B cell (primary cell): ENCODE measurements at regions not wholly inside any gene's neighbourhood (a gene's known extent, or its start where the extent isn't known, plus 50 kb on each side); places are given as distances from the start of the nearest gene placed in this dataset.

ENCODE experiments used
- ATAC-seq: fragments of 200-7000 bp; cut with Tn5 transposase; one replicate; pipeline ENCODE4 v1.10.0; 2021; ENCODE audit warnings: low read depth, mild to moderate bottlenecking, moderate number of reproducible peaks, moderate library complexity
- CTCF ChIA-PET: fragments of 350-600 bp; sonication (Branson Sonifier 250); formaldehyde crosslinking; loops from one replicate; lab custom pipeline; 2021; ENCODE audit warnings: antibody characterized with exemption, inconsistent platforms; lab: Charles Lee
- POLR2A ChIA-PET: fragments of 350-600 bp; sonication (Branson Sonifier 250); formaldehyde crosslinking; loops from one replicate; lab custom pipeline; 2021; ENCODE audit warnings: antibody characterized with exemption; lab: Charles Lee
- DNase-seq: peaks from one replicate; pipeline ENCODE4 v3.0.0; 2013
- H2AFZ ChIP-seq: 2 replicates; pipeline ENCODE4 v1.6.1; 2012; ENCODE audit warnings: mild to moderate bottlenecking, low read depth, low read length; ENCODE audit not compliant: insufficient read depth, poor library complexity, severe bottlenecking
- H3K27ac ChIP-seq, 2 donors: 1 replicate in 1 of 2; 2 replicates in 1 of 2; pipeline ENCODE4 v1.5.1; 2012 to 2013; ENCODE audit warnings: low read length in 2 of 2, mild to moderate bottlenecking in 2 of 2, moderate library complexity in 1 of 2
- H3K27me3 ChIP-seq, 4 experiments: fragments of 200-600 bp in 1 of 4; sonication (generic) in 1 of 4; replicated peaks in 1 of 4; 1 replicate in 2 of 4; 2 replicates in 2 of 4; pipeline versions ENCODE4 v1.6.1 to v1.7.0; 2013 to 2016; ENCODE audit warnings: low read length in 3 of 4, mild to moderate bottlenecking in 2 of 4, mixed read lengths in 1 of 4, moderate library complexity in 1 of 4; ENCODE audit not compliant: insufficient read depth in 4 of 4, control insufficient read depth in 3 of 4; ENCODE audit errors: control extremely low read depth in 1 of 4
- H3K36me3 ChIP-seq, 2 experiments: replicated peaks in 1 of 2; 1 replicate in 1 of 2; 2 replicates in 1 of 2; pipeline versions ENCODE4 v1.6.1 to v1.7.1; 2013; ENCODE audit warnings: low read length in 1 of 2; ENCODE audit not compliant: insufficient read depth in 2 of 2, control insufficient read depth in 1 of 2; ENCODE audit errors: control extremely low read depth in 1 of 2, extremely low read depth in 1 of 2
- H3K4me1 ChIP-seq, 2 donors: fragments of 200-600 bp in 1 of 2; sonication (generic) in 1 of 2; 1 replicate in 1 of 2; 2 replicates in 1 of 2; pipeline versions ENCODE4 v1.5.1 to v1.6.1; 2013 to 2017; ENCODE audit warnings: low read length in 2 of 2; ENCODE audit not compliant: control insufficient read depth in 2 of 2, insufficient read depth in 2 of 2
- H3K4me2 ChIP-seq: replicated peaks from 2 replicates; pipeline ENCODE3; 2012; ENCODE audit warnings: mild to moderate bottlenecking, low read depth, low read length; ENCODE audit not compliant: poor library complexity, severe bottlenecking
- H3K4me3 ChIP-seq, 5 experiments: fragments of 200-600 bp in 1 of 5; sonication (generic) in 1 of 5; 1 replicate in 3 of 5; 2 replicates in 2 of 5; pipeline versions ENCODE4 v1.5.1 to v1.7.0; 2011 to 2016; ENCODE audit warnings: low read length in 4 of 5, mild to moderate bottlenecking in 4 of 5, low read depth in 2 of 5, control low read depth in 1 of 5, moderate library complexity in 1 of 5; ENCODE audit not compliant: insufficient read depth in 1 of 5; ENCODE audit errors: control extremely low read depth in 1 of 5, extremely low read depth in 1 of 5
- H3K79me2 ChIP-seq: fragments of 200-600 bp; sonication (generic); one replicate; pipeline ENCODE4 v1.6.0; 2016; ENCODE audit warnings: low read length; ENCODE audit not compliant: control insufficient read depth, insufficient read depth
- H3K9ac ChIP-seq: fragments of 200-600 bp; sonication (generic); 2 replicates; pipeline ENCODE4 v1.6.1; 2017; ENCODE audit warnings: mild to moderate bottlenecking, low read length, moderate library complexity
- H3K9me3 ChIP-seq, 3 donors: one replicate each; pipeline versions ENCODE4 v1.6.1 to v1.7.1; 2013; ENCODE audit warnings: low read length in 2 of 3; ENCODE audit not compliant: control insufficient read depth in 2 of 3, insufficient read depth in 1 of 3; ENCODE audit errors: control extremely low read depth in 1 of 3
- H4K20me1 ChIP-seq: 2 replicates; pipeline ENCODE4 v1.6.0; 2012; ENCODE audit warnings: mild to moderate bottlenecking, low read length; ENCODE audit not compliant: insufficient read depth, control insufficient read depth, poor library complexity, severe bottlenecking
- H3K27ac Mint-ChIP-seq: one replicate; pipeline ENCODE4 v1.8.0; 2021; ENCODE audit warnings: mixed read lengths
- H3K27me3 Mint-ChIP-seq: one replicate; pipeline ENCODE4 v1.8.0; 2021; ENCODE audit warnings: mixed read lengths
- H3K4me1 Mint-ChIP-seq: one replicate; pipeline ENCODE4 v1.8.0; 2021; ENCODE audit warnings: mixed read lengths
- H3K4me3 Mint-ChIP-seq: one replicate; pipeline ENCODE4 v1.8.0; 2021; ENCODE audit warnings: mixed read lengths
- H3K9me3 Mint-ChIP-seq: one replicate; pipeline ENCODE4 v1.8.0; 2022; ENCODE audit warnings: mixed read lengths; ENCODE audit not compliant: insufficient read depth
- EZH2 ChIP-seq: IDR thresholded peaks from 2 replicates; pipeline ENCODE4 v1.6.1; 2012; ENCODE audit warnings: borderline replicate concordance, low read depth, mild to moderate bottlenecking, moderate library complexity, low read length; ENCODE audit not compliant: insufficient read depth, poor library complexity, severe bottlenecking
- WGBS: methylation state at CpG from one replicate; pipeline ENCODE4 v1.1.5; 2013; ENCODE audit warnings: missing lambda C conversion rate; ENCODE audit not compliant: insufficient coverage; 5-methylcytosine and 5-hydroxymethylcytosine counted together
- intact Hi-C: fragments of 100-400 bp; cut with micrococcal nuclease; formaldehyde crosslinking; loops from one replicate; pipeline ENCODE4 v1.10.0; 2022
- TF ChIP-seq, protein P1 (sequence below): fragments of 200-600 bp; IDR thresholded peaks from one replicate; pipeline ENCODE4 v1.8.0; 2022; ENCODE audit warnings: antibody characterized with exemption, mild to moderate bottlenecking

DNA sequence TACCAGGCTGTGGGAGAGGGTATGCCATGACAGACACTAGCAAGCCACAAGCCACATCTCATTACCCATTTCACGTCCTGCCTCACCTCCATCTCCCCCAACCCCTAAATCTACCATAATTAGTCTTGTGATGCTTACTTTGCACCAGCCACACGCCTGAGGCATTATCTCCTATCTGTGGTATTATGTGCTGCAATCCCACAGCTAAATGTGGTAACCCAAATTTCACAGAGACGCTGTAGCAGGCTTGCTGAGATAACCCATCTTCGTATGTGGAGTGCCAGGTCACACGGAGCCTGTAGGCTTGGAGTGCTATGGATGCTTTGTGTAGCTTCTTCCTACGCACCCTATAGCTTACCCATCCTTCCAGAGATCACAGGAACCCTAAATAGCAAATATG is 256.7 kb upstream of the KCNH8 start:
- intact Hi-C loops: no loop called here
- Histone ChIP-seq H3K4me2 (no peak overlapping the region), H3K9ac (no peak overlapping the region), H3K27me3 (no peaks in the 10 kb centered on the region), H2AFZ (no peak overlapping the region), H3K36me3 (no peaks in the 10 kb centered on the region), H3K4me1 (no peaks in the 10 kb centered on the region), H4K20me1 (no peaks in the 10 kb centered on the region), H3K27ac (no peak overlapping the region), H3K4me3 (no peak overlapping the region), H3K9me3 (peaks cover 0 to 1% (median 0%) of the 10 kb centered on the region in 3 donors), H3K79me2 (no peaks in the 10 kb centered on the region)
- Mint-ChIP-seq H3K9me3 (no peaks in the 10 kb centered on the region), H3K27ac (no peak overlapping the region), H3K4me1 (no peaks in the 10 kb centered on the region), H3K27me3 (peaks cover 18% of the 10 kb centered on the region), H3K4me3 (no peak overlapping the region)
- POLR2A ChIA-PET: no interaction called here
- WGBS: 47% methylated on average over 3 of the region's 6 CpGs
- TF ChIP-seq, protein P1, sequence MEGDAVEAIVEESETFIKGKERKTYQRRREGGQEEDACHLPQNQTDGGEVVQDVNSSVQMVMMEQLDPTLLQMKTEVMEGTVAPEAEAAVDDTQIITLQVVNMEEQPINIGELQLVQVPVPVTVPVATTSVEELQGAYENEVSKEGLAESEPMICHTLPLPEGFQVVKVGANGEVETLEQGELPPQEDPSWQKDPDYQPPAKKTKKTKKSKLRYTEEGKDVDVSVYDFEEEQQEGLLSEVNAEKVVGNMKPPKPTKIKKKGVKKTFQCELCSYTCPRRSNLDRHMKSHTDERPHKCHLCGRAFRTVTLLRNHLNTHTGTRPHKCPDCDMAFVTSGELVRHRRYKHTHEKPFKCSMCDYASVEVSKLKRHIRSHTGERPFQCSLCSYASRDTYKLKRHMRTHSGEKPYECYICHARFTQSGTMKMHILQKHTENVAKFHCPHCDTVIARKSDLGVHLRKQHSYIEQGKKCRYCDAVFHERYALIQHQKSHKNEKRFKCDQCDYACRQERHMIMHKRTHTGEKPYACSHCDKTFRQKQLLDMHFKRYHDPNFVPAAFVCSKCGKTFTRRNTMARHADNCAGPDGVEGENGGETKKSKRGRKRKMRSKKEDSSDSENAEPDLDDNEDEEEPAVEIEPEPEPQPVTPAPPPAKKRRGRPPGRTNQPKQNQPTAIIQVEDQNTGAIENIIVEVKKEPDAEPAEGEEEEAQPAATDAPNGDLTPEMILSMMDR: no peak
- TF ChIP-seq EZH2: no peak
- no peak for DNase-seq
- CTCF ChIA-PET: no interaction called here
- no peak for ATAC-seq

- 90% methylated on average over 2 of the region's 3 CpGs for WGBS
- no peak for ATAC-seq
- Histone ChIP-seq H3K36me3 (no peaks in the 10 kb centered on the region), H3K79me2 (no peaks in the 10 kb centered on the region), H3K9ac (no peak overlapping the region), H3K4me1 (no peaks in the 10 kb centered on the region), H3K4me2 (no peak overlapping the region), H3K4me3 (no peak overlapping the region), H3K27ac (no peak overlapping the region), H4K20me1 (no peaks in the 10 kb centered on the region), H3K9me3 (peaks cover 0 to 4% (median under 1%) of the 10 kb centered on the region in 3 donors), H2AFZ (no peak overlapping the region), H3K27me3 (no peaks in the 10 kb centered on the region)
- CTCF ChIA-PET: no interaction called here
- Mint-ChIP-seq H3K9me3 (no peaks in the 10 kb centered on the region), H3K4me3 (no peak overlapping the region), H3K27me3 (peaks cover 14% of the 10 kb centered on the region), H3K27ac (no peak overlapping the region), H3K4me1 (no peaks in the 10 kb centered on the region)
- TF ChIP-seq EZH2: no peak
- TF ChIP-seq, protein P1: no peak
- intact Hi-C loops: no loop called here
- no peak for DNase-seq
- POLR2A ChIA-PET: no interaction called here
Observed at GRCh38 chr3:18890449-18890848, 257.9 kb upstream of the KCNH8 start.
